OCI-LY3 (cell line): ENCODE measurements at regions not wholly inside any gene's neighbourhood (a gene's known extent, or its start where the extent isn't known, plus 50 kb on each side); places are given as distances from the start of the nearest gene placed in this dataset.

Source experiments
- CTCF ChIP-seq: fragments of 200-600, 300-600 bp; sonication (generic); IDR thresholded peaks from 2 replicates; pipeline ENCODE4 v1.5.1; 2014; ENCODE audit warnings: antibody characterized with exemption, low read length, low read depth
- EZH2phosphoT487 ChIP-seq: fragments of 200-600 bp; shearing (Covaris generic); IDR thresholded peaks from 2 replicates; pipeline ENCODE4 v1.6.1; 2018; ENCODE audit warnings: antibody characterized with exemption, mixed run types, low read depth

- TF ChIP-seq CTCF (no peak), EZH2phosphoT487 (no peak)
Measured at GRCh38 chr11:38446336-38446735, 1848.3 kb upstream of the RAG2 start.
